SW480 (cell line): ENCODE measurements at regions not wholly inside any gene's neighbourhood (a gene's known extent, or its start where the extent isn't known, plus 50 kb on each side); places are given as distances from the start of the nearest gene placed in this dataset.
A peak's percentile ranks its signal among the peaks of the same experiment; 100 is the strongest.
"Not testable (repeated sequence)": the region's sequence is repeated elsewhere in the genome, so short reads cannot be mapped to it uniquely, and the experiment has no call there.

ENCODE experiments used
- DNase-seq: peaks from one replicate; pipeline ENCODE4 v3.0.0-alpha.2; 2016; ENCODE audit warnings: low spot score

GRCh38 chr17:13442361-13442760, 159.4 kb downstream of the HS3ST3A1 start:
- no peak for DNase-seq

DNA sequence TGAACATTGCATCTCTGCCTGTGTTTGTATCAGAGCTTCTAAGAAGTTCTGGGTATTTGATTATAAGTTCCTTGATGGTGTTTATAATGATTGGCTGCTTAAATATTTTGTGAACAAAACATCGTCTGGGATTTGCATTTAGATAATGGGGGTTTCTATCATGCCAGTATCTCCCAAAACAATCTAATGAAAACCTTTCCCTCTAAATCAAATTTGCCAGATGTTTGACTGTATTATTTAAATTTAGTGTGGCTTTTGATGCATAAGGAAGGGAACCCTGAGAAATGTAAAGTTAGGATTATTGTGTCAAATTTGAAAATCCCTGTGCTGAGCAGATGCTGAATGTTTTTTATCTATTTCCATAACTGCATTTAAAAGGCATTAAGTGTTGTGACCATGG, 159.9 kb downstream of the HS3ST3A1 start:
- no peak for DNase-seq

- peak; percentile 72 for DNase-seq
Measured at GRCh38 chr17:13437966-13438779, 163.6 kb downstream of the HS3ST3A1 start.

GRCh38 chr17:13435230-13435629, 166.5 kb downstream of the HS3ST3A1 start:
- no peak for DNase-seq

DNA sequence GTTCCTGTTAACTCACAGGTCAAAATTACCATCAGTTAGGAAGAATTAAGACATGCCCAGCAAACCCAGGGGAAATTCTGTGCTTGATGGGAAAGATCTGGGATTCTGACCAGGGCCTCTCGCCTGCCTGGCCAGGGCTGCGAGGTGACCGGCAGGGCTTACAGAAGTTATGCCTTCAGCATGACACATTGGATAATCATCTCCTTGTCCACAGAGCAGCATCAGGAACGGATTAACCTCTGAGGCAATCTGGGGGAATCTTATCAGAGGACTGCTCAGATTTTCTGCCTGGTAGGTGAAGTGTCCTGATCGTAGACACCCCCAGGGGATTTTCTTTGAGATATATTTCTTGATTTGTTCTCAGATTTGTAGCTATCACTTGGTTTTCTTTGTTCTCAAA, 172.5 kb downstream of the HS3ST3A1 start:
- DNase-seq = no peak

GRCh38 chr17:13428611-13429042, 173.1 kb downstream of the HS3ST3A1 start:
- no peak for DNase-seq

GRCh38 chr17:13426991-13427390, 174.7 kb downstream of the HS3ST3A1 start:
- DNase-seq = no peak

GRCh38 chr17:13425390-13425789, 176.3 kb downstream of the HS3ST3A1 start:
- no peak for DNase-seq

- DNase-seq = no peak
Measured at GRCh38 chr17:13421581-13422130, 180.1 kb downstream of the HS3ST3A1 start.

DNA sequence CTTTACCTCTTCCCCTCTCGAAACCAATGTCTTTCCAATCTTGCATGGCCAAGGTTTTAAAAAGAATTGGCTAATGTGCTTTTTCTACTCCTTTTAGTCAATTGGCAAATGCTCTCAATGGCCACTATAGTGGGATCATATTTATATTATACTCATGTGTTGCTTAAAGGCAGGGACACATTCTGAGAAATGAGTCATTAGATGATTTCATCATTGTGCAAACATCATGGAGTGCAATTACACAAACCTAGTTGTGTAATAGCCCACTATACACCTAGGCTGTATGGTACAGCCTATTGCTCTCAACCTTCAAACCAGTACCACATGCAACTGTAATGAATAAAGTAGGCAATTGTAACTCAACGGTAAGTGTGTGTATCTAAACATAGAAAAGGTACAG, 180.9 kb downstream of the HS3ST3A1 start:
- peak; percentile 82 for DNase-seq

GRCh38 chr17:13420418-13420826, 181.3 kb downstream of the HS3ST3A1 start:
- DNase-seq = no peak

DNA sequence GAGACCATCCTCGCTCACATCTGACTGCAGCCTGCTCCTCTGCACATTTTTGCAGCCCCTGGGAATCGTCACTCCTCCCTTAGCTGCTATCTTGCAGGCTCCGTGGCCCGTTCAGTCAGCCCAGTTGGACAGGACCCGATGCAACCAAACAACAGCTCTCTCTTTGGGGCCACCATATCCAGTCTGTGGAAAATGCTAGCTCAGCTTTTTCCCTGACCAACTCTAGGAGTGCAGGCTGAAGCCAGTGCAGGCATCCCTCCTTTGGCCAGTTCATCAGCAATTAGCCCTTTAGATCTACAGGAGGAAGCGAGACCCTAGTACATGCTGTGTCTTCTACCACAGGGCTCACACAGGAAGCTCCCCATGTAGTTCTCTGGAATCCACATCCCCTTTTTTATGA, 182.1 kb downstream of the HS3ST3A1 start:
- DNase-seq = no peak

GRCh38 chr17:13418891-13419290, 182.8 kb downstream of the HS3ST3A1 start:
- no peak for DNase-seq

- DNase-seq = no peak
Measured at GRCh38 chr17:13417381-13417950, 184.3 kb downstream of the HS3ST3A1 start.

DNA sequence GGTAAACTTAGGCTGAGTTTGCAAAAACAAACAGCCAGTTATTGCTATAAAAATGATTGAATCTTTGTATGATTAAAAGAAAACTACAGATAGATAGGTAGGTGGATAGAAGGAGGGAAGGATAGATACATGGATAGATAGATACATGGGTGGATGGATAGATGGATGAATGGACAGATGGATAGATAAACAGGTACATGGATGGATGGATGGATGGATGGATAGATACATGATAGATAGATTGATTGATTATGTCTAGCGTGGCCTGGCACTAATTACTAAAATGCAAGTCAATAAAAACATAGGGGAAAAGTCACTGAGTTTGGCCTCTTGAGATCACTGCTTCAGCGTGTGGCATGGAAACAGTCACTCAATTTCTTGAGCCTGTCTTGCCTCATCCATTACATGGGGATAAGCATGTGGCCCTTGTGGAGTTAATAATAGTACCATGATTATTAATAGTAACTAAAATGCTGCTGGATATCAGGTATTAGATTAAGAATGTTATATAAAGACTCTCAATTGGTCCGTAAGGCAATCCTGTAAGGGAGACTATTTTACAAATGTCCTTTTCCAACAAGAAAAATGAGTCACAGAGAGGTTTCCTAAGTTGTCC, 184.9 kb downstream of the HS3ST3A1 start:
- DNase-seq = no peak

DNA sequence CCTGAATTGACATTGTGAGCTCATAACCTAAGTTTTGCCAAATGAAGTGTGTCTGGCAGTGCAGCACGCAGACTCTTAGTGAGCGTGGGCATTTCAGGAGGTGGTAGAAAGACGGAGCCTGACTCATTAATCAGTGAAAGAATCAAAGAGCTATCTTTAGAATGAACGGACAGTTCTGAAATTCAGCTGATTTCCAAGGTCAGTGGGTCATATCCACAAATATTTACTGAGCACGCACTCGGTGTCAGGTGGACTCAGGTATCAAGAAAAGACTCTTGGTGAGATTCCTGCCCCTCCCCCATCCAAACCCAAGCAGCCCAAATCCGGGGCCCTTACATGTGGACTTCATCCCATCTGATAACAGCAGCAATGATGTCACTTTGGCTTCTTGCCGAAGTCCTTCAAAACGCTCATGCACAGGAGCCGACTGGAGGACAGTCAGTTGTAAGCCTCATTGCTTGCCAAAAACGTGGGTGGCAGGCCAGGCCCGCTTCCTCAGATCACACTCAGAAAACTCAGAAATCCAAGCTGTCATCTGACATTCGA, 185.8 kb downstream of the HS3ST3A1 start:
- peak; percentile 53 for DNase-seq

- DNase-seq = not testable (repeated sequence)
Measured at GRCh38 chr17:13415200-13415599, 186.5 kb downstream of the HS3ST3A1 start.

DNA sequence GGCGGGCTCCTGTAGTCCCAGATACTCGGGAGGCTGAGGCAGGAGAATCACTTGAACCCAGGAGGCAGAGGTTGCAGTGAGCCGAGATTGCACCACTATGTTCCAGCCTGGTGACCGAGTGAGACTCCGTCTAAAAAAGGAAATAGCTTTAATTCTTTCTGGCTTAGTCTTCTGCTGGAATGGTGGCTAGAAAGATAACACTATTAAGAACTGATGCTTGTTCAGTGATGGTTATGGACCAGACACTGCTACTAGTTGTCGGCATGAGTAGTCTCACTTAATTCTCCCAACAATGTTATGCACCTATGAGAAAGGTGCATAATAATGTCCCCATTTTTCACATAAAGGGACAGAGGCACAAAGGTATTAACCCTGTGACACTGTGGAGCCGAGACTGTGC, 188.7 kb downstream of the HS3ST3A1 start:
- DNase-seq = no peak

- no peak for DNase-seq
Measured at GRCh38 chr17:13410874-13411273, 190.9 kb downstream of the HS3ST3A1 start.

DNA sequence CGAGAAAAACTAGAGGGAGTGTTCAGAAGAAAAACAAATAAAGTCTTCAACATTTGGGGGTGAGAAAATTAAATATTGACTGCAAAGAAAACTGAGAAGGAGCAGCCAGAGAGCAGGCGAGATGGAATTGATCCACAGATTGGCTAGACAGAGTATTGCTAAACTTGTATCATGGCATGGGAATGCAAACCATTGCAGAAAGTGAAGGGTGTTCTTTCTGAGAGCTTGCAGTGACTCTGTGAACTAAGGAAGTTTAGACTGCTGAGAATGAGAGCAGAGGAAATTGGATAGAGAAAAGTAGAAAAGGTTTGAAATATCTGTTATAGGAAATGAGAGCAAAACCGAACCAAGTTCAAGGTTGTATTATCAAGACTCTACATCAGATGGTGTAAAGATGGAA, 191.5 kb downstream of the HS3ST3A1 start:
- DNase-seq = no peak

- DNase-seq = no peak
Measured at GRCh38 chr17:13409455-13409854, 192.3 kb downstream of the HS3ST3A1 start.

DNA sequence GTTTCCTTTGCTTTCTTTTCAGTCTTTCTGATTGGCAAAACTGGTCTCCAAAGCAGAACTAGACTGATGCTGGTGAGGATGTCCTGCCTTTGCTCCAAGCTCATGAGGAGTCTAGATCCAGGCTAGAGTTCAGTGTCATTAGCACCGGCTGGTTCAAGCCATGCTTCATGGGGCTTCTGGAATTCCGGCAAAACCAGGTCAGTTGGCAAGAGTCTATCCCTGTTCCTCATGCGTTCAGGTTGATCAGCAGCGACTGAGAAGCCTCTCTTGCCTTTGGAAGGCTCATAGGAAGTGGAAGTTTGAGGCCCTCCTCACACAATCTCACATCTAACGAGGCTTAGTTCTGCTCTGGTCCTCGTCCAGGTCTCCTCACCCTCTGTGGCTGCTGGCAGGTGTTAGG, 194.3 kb downstream of the HS3ST3A1 start:
- no peak for DNase-seq

- no peak for DNase-seq
Measured at GRCh38 chr17:13405807-13406206, 195.9 kb downstream of the HS3ST3A1 start.
